ENCODE measurements at regions not wholly inside any gene's neighbourhood (a gene's known extent, or its start where the extent isn't known, plus 50 kb on each side); places are given as distances from the start of the nearest gene placed in this dataset.

DNA sequence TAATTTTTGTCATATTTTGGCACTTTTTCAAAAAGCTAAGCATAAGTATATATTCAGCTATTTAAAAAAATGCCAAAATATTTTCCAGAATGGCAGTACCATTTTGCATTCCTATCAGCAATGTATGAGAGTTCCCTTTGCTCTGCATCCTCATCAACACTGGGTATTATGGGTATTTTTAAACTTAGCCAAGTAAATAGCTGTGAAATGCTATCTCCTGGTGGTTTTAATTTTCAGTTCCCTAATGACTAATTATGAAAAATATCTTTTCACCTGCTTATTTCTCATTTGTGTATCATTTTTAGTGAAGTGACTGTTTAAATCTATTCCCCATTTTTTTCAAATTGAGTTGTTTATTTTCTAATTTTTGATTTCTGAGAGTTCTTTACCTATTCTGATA, 199.7 kb upstream of the NECTIN3 start (continued):
- TF ChIP-seq, protein P1, sequence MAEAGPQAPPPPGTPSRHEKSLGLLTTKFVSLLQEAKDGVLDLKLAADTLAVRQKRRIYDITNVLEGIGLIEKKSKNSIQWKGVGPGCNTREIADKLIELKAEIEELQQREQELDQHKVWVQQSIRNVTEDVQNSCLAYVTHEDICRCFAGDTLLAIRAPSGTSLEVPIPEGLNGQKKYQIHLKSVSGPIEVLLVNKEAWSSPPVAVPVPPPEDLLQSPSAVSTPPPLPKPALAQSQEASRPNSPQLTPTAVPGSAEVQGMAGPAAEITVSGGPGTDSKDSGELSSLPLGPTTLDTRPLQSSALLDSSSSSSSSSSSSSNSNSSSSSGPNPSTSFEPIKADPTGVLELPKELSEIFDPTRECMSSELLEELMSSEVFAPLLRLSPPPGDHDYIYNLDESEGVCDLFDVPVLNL (IDR thresholded peaks at IDR 0.05; ENCODE audit: low read depth, low read length) = no peak

DNA sequence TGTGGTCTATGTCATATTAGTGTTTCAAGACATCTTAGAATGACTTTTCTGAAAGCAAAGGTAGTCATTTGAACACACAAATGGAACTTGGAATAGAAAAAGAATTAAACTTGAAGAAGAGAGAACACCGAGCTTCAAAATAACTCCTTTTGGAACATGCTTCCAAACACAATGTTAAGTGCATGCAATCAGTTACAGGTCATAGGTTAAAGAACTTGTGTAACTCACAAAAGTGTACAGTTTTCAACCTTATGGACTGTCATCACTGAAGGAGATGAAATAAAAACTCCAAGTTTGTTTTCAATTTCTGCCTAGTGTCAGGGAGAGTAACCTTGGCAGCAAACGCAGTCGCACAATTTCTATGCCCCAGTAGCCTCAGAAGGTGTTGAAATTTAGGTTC, 192.9 kb upstream of the NECTIN3 start:
- no peak for ATAC-seq
- no peak overlapping the region for H2AFZ ChIP-seq (ENCODE audit: control insufficient read depth, low read depth, low read length)
- no peaks in the 10 kb centered on the region for H3K4me1 ChIP-seq (ENCODE audit: control insufficient read depth, insufficient read depth, low read length)
- no peak overlapping the region for H3K4me2 ChIP-seq (ENCODE audit: control insufficient read depth, insufficient read depth)
- no peaks in the 10 kb centered on the region for H3K79me2 ChIP-seq (ENCODE audit: control insufficient read depth, insufficient read depth, low read length)
- ChIA-PET SMC1A (ENCODE audit: uncharacterized antibody, unreplicated experiment) (no interaction called here), CTCF (no interaction called here), RAD21 (ENCODE audit: unreplicated experiment) (no interaction called here), POLR2A (no interaction called here)
- DNase-seq (ENCODE audit: low read depth, low spot score) = no peak
- H3K9me3 ChIP-seq (replicated peaks; ENCODE audit: control insufficient read depth, insufficient read depth, low read length) = no peaks in the 10 kb centered on the region
- no peak for TF ChIP-seq ZZZ3 (IDR thresholded peaks at IDR 0.05; ENCODE audit: control insufficient read depth, insufficient read length, low read depth)
- TF ChIP-seq CBX3 (IDR thresholded peaks at IDR 0.05; ENCODE audit: borderline replicate concordance, low read depth) = no peak
- no peak for TF ChIP-seq EP300 (IDR thresholded peaks at IDR 0.05; ENCODE audit: borderline replicate concordance in 1 of 2, control insufficient read depth in 1 of 2, low read depth in 2 of 2, low read length in 2 of 2)
- TF ChIP-seq ZBED1 (IDR thresholded peaks at IDR 0.05; ENCODE audit: borderline replicate concordance) = no peak
- TF ChIP-seq, protein P2, sequence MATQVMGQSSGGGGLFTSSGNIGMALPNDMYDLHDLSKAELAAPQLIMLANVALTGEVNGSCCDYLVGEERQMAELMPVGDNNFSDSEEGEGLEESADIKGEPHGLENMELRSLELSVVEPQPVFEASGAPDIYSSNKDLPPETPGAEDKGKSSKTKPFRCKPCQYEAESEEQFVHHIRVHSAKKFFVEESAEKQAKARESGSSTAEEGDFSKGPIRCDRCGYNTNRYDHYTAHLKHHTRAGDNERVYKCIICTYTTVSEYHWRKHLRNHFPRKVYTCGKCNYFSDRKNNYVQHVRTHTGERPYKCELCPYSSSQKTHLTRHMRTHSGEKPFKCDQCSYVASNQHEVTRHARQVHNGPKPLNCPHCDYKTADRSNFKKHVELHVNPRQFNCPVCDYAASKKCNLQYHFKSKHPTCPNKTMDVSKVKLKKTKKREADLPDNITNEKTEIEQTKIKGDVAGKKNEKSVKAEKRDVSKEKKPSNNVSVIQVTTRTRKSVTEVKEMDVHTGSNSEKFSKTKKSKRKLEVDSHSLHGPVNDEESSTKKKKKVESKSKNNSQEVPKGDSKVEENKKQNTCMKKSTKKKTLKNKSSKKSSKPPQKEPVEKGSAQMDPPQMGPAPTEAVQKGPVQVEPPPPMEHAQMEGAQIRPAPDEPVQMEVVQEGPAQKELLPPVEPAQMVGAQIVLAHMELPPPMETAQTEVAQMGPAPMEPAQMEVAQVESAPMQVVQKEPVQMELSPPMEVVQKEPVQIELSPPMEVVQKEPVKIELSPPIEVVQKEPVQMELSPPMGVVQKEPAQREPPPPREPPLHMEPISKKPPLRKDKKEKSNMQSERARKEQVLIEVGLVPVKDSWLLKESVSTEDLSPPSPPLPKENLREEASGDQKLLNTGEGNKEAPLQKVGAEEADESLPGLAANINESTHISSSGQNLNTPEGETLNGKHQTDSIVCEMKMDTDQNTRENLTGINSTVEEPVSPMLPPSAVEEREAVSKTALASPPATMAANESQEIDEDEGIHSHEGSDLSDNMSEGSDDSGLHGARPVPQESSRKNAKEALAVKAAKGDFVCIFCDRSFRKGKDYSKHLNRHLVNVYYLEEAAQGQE (IDR thresholded peaks at IDR 0.05; ENCODE audit: low read depth, low read length) = no peak
- TF ChIP-seq CHD1 (IDR thresholded peaks at IDR 0.05; ENCODE audit: low read depth, low read length) = no peak
- no peak for TF ChIP-seq SREBF1 (IDR thresholded peaks at IDR 0.05; ENCODE audit: low read length)
- no peak for TF ChIP-seq BHLHE40 (IDR thresholded peaks at IDR 0.05; ENCODE audit: borderline replicate concordance in 1 of 2, low read depth in 2 of 2, low read length in 1 of 2)
- TF ChIP-seq SMC3 (IDR thresholded peaks at IDR 0.05; ENCODE audit: borderline replicate concordance, low read length) = no peak
- TF ChIP-seq BCL11A (IDR thresholded peaks at IDR 0.05; ENCODE audit: low read depth, low read length) = no peak
- no peak for TF ChIP-seq RFX5 (IDR thresholded peaks at IDR 0.05; ENCODE audit: low read depth, low read length)
- no peak for TF ChIP-seq NR2F1 (conservative IDR thresholded peaks at IDR 0.05)
- TF ChIP-seq LARP7 (IDR thresholded peaks at IDR 0.05) = no peak
- TF ChIP-seq TCF12 (IDR thresholded peaks at IDR 0.05; ENCODE audit: low read depth, low read length) = no peak
- no peak for TF ChIP-seq POLR2AphosphoS5 (IDR thresholded peaks at IDR 0.05; ENCODE audit: low read length)
- no peak for TF ChIP-seq KAT2A (conservative IDR thresholded peaks at IDR 0.05; ENCODE audit: control insufficient read depth, low read depth, low read length)
- no peak for TF ChIP-seq HDAC6 (IDR thresholded peaks at IDR 0.05; ENCODE audit: unreplicated experiment)
- H3K9ac ChIP-seq (ENCODE audit: control insufficient read depth, insufficient read depth, low read length) = no peak overlapping the region
- no peak overlapping the region for H3K4me3 ChIP-seq
- no peak for FAIRE-seq
- 40% methylated on average over 3 of the region's 3 CpGs for WGBS (ENCODE audit: insufficient coverage, insufficient replicate concordance, low lambda C conversion rate, missing lambda C conversion rate)
- no peaks in the 10 kb centered on the region for H4K20me1 ChIP-seq (ENCODE audit: control insufficient read depth, insufficient read depth)
- no peak overlapping the region for H3K27ac ChIP-seq (ENCODE audit: control insufficient read depth, insufficient read depth)
- in situ Hi-C loops (cut with MboI) = no loop called here
- no peaks in the 10 kb centered on the region for H3K27me3 ChIP-seq (replicated peaks in 1 of 2; ENCODE audit: control insufficient read depth in 2 of 2, insufficient read depth in 2 of 2, low read length in 1 of 2)
- intact Hi-C loops (cut with micrococcal nuclease; ENCODE audit: unreplicated experiment) = no loop called here
- no peaks in the 10 kb centered on the region for H3K36me3 ChIP-seq (ENCODE audit: control insufficient read depth in 2 of 2, insufficient read depth in 2 of 2, low read length in 1 of 2)
- BruUV-seq (replicated peaks) = no TSS peak

Measured in GM12878 (cell line).